Activated CD8-positive, alpha-beta memory T cell treated with anti-CD3 and anti-CD28 coated beads for 24 hours (primary cell): ENCODE measurements at regions not wholly inside any gene's neighbourhood (a gene's known extent, or its start where the extent isn't known, plus 50 kb on each side); places are given as distances from the start of the nearest gene placed in this dataset.
"Not testable (repeated sequence)": the region's sequence is repeated elsewhere in the genome, so short reads cannot be mapped to it uniquely, and the experiment has no call there.

Experiments
- DNase-seq: peaks from one replicate; pipeline ENCODE4 v3.0.0-alpha.2; 2020

DNA sequence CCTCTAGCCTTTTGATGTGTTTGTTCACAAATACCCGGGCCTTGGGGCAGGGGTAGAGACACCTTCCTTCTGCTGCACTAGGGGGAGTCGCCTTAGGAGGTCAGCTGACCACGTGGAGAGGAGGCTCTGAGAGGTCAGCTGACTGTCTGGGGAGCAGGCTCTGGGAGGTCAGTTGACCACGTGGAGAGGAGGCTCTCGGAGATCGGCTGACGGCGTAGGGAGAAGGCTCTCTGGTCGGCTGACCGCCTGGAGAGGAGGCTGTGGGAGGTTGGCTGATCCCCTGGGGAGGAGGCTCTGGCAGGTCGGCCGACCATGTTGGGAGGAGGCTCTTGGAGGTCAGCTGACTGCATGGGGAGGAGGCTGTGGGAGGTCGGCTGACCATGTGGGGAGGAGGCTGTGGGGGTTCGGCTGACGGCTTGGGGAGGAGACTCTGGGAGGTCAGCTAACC, 59.6 kb upstream of the LYZL1 start:
- no peak for DNase-seq

GRCh38 chr10:29236910-29237309, 52.0 kb upstream of the LYZL1 start:
- not testable (repeated sequence) for DNase-seq

DNA sequence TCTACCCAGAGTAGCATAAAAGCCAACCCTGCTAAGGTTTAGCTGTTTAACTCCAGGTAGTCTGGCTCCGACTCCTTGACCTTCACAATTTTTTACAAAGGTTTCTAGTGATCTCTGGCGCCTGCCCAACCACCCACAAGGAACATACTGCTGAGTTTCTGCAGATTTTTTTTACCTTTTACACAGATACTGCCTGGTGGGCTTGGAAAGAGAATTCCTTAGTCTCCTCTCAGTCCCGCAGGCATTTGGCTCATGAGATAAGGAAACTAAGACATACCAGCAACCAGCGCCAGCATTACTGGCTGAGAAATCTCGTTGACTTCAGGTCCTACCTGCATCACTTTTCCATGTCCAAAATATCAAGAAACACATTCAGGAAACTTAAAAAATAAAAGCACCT, 51.1 kb upstream of the LYZL1 start:
- no peak for DNase-seq

DNA sequence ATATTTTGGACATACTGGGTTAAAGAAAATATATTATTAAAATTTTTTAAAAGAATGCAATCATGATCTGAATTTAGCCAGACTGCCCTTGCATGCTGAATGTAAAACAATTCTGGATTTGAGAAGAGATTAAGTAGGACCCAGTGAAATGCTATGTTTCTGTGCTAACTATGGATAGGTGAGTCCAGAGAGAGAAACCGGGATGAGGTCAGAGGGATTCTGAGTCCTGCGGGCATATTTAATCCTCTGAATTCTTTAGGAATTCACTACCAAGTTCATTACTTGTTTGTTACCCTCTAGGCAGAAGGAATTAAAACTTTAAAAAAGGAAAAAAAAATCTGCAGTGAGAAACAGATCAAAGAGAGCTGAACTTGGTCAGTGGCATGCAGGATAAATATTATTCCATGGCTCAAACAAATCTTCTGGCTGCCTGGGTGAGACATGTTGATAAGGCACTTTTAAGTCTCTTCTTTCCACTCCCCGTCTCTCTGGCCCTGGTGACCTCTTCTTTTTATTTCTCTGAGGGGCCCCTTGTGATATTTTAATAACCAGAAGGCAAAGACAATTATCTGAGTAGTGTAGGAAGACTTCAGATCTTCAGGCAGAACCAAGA, 50.2 kb upstream of the LYZL1 start:
- DNase-seq: no peak
